ENCODE measurements at regions not wholly inside any gene's neighbourhood (a gene's known extent, or its start where the extent isn't known, plus 50 kb on each side); places are given as distances from the start of the nearest gene placed in this dataset.

DNA sequence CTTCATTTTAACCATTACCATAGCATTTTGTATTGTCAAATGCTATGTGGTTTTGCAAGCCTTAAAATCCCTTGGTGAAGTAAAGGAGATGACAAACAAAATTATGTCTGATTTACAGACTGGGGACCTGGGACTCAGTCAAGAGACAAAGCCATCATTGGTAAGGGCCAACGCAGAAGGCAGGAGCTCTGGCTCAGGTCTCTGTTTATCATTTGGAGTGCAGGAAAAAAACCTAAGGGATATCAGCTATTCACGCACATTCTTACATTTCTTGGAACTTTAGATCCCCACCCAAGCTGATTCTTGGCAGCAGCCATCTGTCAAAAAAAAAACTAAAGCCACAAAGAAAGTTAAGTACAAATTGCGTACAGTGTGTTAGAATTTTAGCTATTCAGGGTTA, 731.9 kb downstream of the STPG2 start:
- no peaks in the 10 kb centered on the region for H3K79me2 ChIP-seq (ENCODE audit: control insufficient read depth, insufficient read depth, low read length)
- intact Hi-C loops (cut with micrococcal nuclease): no loop called here
- H3K9me3 Mint-ChIP-seq (ENCODE audit: insufficient read depth): peaks cover 10% of the 10 kb centered on the region
- no peak for DNase-seq
- H3K9ac ChIP-seq (ENCODE audit: low read length): no peak overlapping the region
- ATAC-seq (ENCODE audit: low read depth): no peak
- no peaks in the 10 kb centered on the region for H4K20me1 ChIP-seq (ENCODE audit: control insufficient read depth, insufficient read depth, low read length, poor library complexity, severe bottlenecking)
- H3K36me3 ChIP-seq (replicated peaks in 1 of 2; ENCODE audit: control extremely low read depth in 1 of 2, control insufficient read depth in 1 of 2, extremely low read depth in 1 of 2, insufficient read depth in 2 of 2, low read length in 1 of 2): no peaks in the 10 kb centered on the region
- no peak overlapping the region for H3K4me3 Mint-ChIP-seq
- H3K4me1 ChIP-seq (ENCODE audit: control insufficient read depth in 2 of 2, insufficient read depth in 2 of 2, low read length in 2 of 2): no peaks in the 10 kb centered on the region
- H3K4me2 ChIP-seq (replicated peaks; ENCODE audit: low read depth, low read length, poor library complexity, severe bottlenecking): no peak overlapping the region
- no peak overlapping the region for H3K27ac ChIP-seq (ENCODE audit: low read length in 2 of 2)
- no peak for TF ChIP-seq EZH2 (IDR thresholded peaks at IDR 0.05; ENCODE audit: borderline replicate concordance, insufficient read depth, low read depth, low read length, poor library complexity, severe bottlenecking)
- TF ChIP-seq, protein P1, sequence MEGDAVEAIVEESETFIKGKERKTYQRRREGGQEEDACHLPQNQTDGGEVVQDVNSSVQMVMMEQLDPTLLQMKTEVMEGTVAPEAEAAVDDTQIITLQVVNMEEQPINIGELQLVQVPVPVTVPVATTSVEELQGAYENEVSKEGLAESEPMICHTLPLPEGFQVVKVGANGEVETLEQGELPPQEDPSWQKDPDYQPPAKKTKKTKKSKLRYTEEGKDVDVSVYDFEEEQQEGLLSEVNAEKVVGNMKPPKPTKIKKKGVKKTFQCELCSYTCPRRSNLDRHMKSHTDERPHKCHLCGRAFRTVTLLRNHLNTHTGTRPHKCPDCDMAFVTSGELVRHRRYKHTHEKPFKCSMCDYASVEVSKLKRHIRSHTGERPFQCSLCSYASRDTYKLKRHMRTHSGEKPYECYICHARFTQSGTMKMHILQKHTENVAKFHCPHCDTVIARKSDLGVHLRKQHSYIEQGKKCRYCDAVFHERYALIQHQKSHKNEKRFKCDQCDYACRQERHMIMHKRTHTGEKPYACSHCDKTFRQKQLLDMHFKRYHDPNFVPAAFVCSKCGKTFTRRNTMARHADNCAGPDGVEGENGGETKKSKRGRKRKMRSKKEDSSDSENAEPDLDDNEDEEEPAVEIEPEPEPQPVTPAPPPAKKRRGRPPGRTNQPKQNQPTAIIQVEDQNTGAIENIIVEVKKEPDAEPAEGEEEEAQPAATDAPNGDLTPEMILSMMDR (IDR thresholded peaks at IDR 0.05): no peak
- H3K27me3 Mint-ChIP-seq: no peaks in the 10 kb centered on the region
- H3K4me3 ChIP-seq (ENCODE audit: control extremely low read depth in 1 of 5, extremely low read depth in 1 of 5, insufficient read depth in 1 of 5, low read depth in 2 of 5, low read length in 4 of 5): no peak overlapping the region
- no peaks in the 10 kb centered on the region for H3K27me3 ChIP-seq (replicated peaks in 1 of 4; ENCODE audit: control extremely low read depth in 1 of 4, control insufficient read depth in 3 of 4, insufficient read depth in 4 of 4, low read length in 3 of 4)
- H2AFZ ChIP-seq (ENCODE audit: insufficient read depth, low read depth, low read length, poor library complexity, severe bottlenecking): no peak overlapping the region
- no peaks in the 10 kb centered on the region for H3K9me3 ChIP-seq (ENCODE audit: control extremely low read depth in 1 of 3, control insufficient read depth in 2 of 3, insufficient read depth in 1 of 3, low read length in 2 of 3)
- H3K4me1 Mint-ChIP-seq: no peaks in the 10 kb centered on the region
- CTCF ChIA-PET: no interaction called here
- H3K27ac Mint-ChIP-seq: no peak overlapping the region
- no CpG with 5 or more reads among the region's 3 CpGs for WGBS (ENCODE audit: insufficient coverage)
- POLR2A ChIA-PET: no interaction called here

DNA sequence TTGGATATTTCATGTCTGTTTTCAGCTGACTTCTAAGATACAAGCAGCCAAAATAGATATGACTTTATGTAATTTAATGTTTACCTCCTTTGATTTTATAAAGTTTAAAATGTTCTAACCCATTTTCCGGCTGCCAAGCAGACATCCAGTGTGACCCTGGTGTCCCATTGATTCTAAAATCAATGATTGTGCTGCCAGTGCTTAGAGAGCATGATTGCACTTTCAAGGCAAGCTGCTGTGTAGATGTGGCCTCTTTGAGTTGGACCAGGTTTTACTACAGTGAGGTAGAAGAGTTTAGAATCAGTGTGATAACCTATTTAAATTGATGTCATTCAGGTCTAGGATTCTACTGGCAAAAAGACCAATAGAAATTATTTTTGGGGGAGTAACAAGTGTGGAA, 730.9 kb downstream of the STPG2 start:
- Histone ChIP-seq H3K4me1 (ENCODE audit: control insufficient read depth in 2 of 2, insufficient read depth in 2 of 2, low read length in 2 of 2) (no peaks in the 10 kb centered on the region), H4K20me1 (ENCODE audit: control insufficient read depth, insufficient read depth, low read length, poor library complexity, severe bottlenecking) (no peaks in the 10 kb centered on the region), H3K27me3 (replicated peaks in 1 of 4; ENCODE audit: control extremely low read depth in 1 of 4, control insufficient read depth in 3 of 4, insufficient read depth in 4 of 4, low read length in 3 of 4) (no peaks in the 10 kb centered on the region), H3K36me3 (replicated peaks in 1 of 2; ENCODE audit: control extremely low read depth in 1 of 2, control insufficient read depth in 1 of 2, extremely low read depth in 1 of 2, insufficient read depth in 2 of 2, low read length in 1 of 2) (no peaks in the 10 kb centered on the region), H3K4me3 (ENCODE audit: control extremely low read depth in 1 of 5, extremely low read depth in 1 of 5, insufficient read depth in 1 of 5, low read depth in 2 of 5, low read length in 4 of 5) (no peak overlapping the region), H3K79me2 (ENCODE audit: control insufficient read depth, insufficient read depth, low read length) (no peaks in the 10 kb centered on the region), H3K4me2 (replicated peaks; ENCODE audit: low read depth, low read length, poor library complexity, severe bottlenecking) (no peak overlapping the region), H3K9me3 (ENCODE audit: control extremely low read depth in 1 of 3, control insufficient read depth in 2 of 3, insufficient read depth in 1 of 3, low read length in 2 of 3) (no peaks in the 10 kb centered on the region), H3K27ac (ENCODE audit: low read length in 2 of 2) (no peak overlapping the region), H2AFZ (ENCODE audit: insufficient read depth, low read depth, low read length, poor library complexity, severe bottlenecking) (no peak overlapping the region), H3K9ac (ENCODE audit: low read length) (no peak overlapping the region)
- DNase-seq (no peak), ATAC-seq (ENCODE audit: low read depth) (no peak)
- no peaks in the 10 kb centered on the region for H3K4me1 Mint-ChIP-seq
- no peak for TF ChIP-seq EZH2 (IDR thresholded peaks at IDR 0.05; ENCODE audit: borderline replicate concordance, insufficient read depth, low read depth, low read length, poor library complexity, severe bottlenecking)
- TF ChIP-seq, protein P1 (IDR thresholded peaks at IDR 0.05): no peak
- CTCF ChIA-PET: no interaction called here
- POLR2A ChIA-PET: no interaction called here
- no peak overlapping the region for H3K4me3 Mint-ChIP-seq
- H3K27me3 Mint-ChIP-seq: no peaks in the 10 kb centered on the region
- WGBS (ENCODE audit: insufficient coverage): no CpG with 5 or more reads among the region's 1 CpG
- H3K9me3 Mint-ChIP-seq (ENCODE audit: insufficient read depth): peaks cover 12% of the 10 kb centered on the region
- H3K27ac Mint-ChIP-seq: no peak overlapping the region
- intact Hi-C loops (cut with micrococcal nuclease): no loop called here
